T-helper 17 cell (primary cell): ENCODE measurements at regions not wholly inside any gene's neighbourhood (a gene's known extent, or its start where the extent isn't known, plus 50 kb on each side); places are given as distances from the start of the nearest gene placed in this dataset.

Experiments used
- ATAC-seq: fragments of 150-1000 bp; cut with Tn5 transposase; 2 replicates; pipeline ENCODE4 v1.10.0; 2021; ENCODE audit warnings: mild to moderate bottlenecking, moderate library complexity
- DNase-seq, 3 donors: peaks; one replicate each; pipeline versions ENCODE4 v3.0.0 to v3.0.0-alpha.2; 2020 to 2021
- H3K9me3 ChIP-seq: one replicate; pipeline ENCODE4 v1.7.0; 2013; ENCODE audit warnings: low read length, mild to moderate bottlenecking; ENCODE audit not compliant: control insufficient read depth, poor library complexity, severe bottlenecking
- H3K27ac Mint-ChIP-seq: one replicate; pipeline ENCODE4 v1.8.0; 2022; ENCODE audit warnings: mild to moderate bottlenecking, moderate library complexity, mixed read lengths
- H3K27me3 Mint-ChIP-seq: one replicate; pipeline ENCODE4 v1.8.0; 2022; ENCODE audit warnings: mixed read lengths
- H3K36me3 Mint-ChIP-seq: one replicate; pipeline ENCODE4 v1.8.0; 2022; ENCODE audit warnings: low read depth, mixed read lengths
- H3K4me1 Mint-ChIP-seq: one replicate; pipeline ENCODE4 v1.8.0; 2022; ENCODE audit warnings: mild to moderate bottlenecking, mixed read lengths
- H3K4me3 Mint-ChIP-seq: one replicate; pipeline ENCODE4 v1.8.0; 2022; ENCODE audit warnings: mild to moderate bottlenecking, moderate library complexity, mixed read lengths

- no peaks in the 10 kb centered on the region for H3K9me3 ChIP-seq
- Mint-ChIP-seq H3K27me3 (no peaks in the 10 kb centered on the region), H3K4me3 (no peak overlapping the region), H3K27ac (no peak overlapping the region), H3K4me1 (no peaks in the 10 kb centered on the region), H3K36me3 (no peaks in the 10 kb centered on the region)
- DNase-seq (no peak), ATAC-seq (no peak)
These were observed 380.7 kb upstream of the KIRREL3 start for GRCh38 chr11:127381247-127381646.

GRCh38 chr11:127379686-127380085, 379.1 kb upstream of the KIRREL3 start:
- no peaks in the 10 kb centered on the region for H3K27me3 Mint-ChIP-seq
- no peaks in the 10 kb centered on the region for H3K36me3 Mint-ChIP-seq
- no peak for ATAC-seq
- H3K9me3 ChIP-seq, result no peaks in the 10 kb centered on the region
- no peaks in the 10 kb centered on the region for H3K4me1 Mint-ChIP-seq
- no peak overlapping the region for H3K27ac Mint-ChIP-seq
- H3K4me3 Mint-ChIP-seq, result no peak overlapping the region
- no peak for DNase-seq

- Mint-ChIP-seq H3K36me3 (no peaks in the 10 kb centered on the region), H3K27me3 (no peaks in the 10 kb centered on the region), H3K27ac (no peak overlapping the region), H3K4me1 (no peaks in the 10 kb centered on the region), H3K4me3 (no peak overlapping the region)
- H3K9me3 ChIP-seq, result no peaks in the 10 kb centered on the region
- ATAC-seq, result no peak
- DNase-seq, result no peak
These were observed 375.7 kb upstream of the KIRREL3 start for GRCh38 chr11:127376301-127376700.

- H3K4me3 Mint-ChIP-seq, result no peak overlapping the region
- H3K36me3 Mint-ChIP-seq, result no peaks in the 10 kb centered on the region
- DNase-seq (no peak), ATAC-seq (no peak)
- H3K9me3 ChIP-seq, result no peaks in the 10 kb centered on the region
- no peaks in the 10 kb centered on the region for H3K4me1 Mint-ChIP-seq
- H3K27ac Mint-ChIP-seq, result no peak overlapping the region
- no peaks in the 10 kb centered on the region for H3K27me3 Mint-ChIP-seq
These were observed 368.8 kb upstream of the KIRREL3 start for GRCh38 chr11:127369356-127369755.

- Mint-ChIP-seq H3K4me1 (no peaks in the 10 kb centered on the region), H3K4me3 (no peak overlapping the region), H3K27ac (no peak overlapping the region), H3K36me3 (no peaks in the 10 kb centered on the region), H3K27me3 (peaks cover 5% of the 10 kb centered on the region)
- H3K9me3 ChIP-seq, result no peaks in the 10 kb centered on the region
- DNase-seq, result no peak
- no peak for ATAC-seq
These were observed 362.3 kb upstream of the KIRREL3 start for GRCh38 chr11:127362754-127363308.

GRCh38 chr11:127358160-127358559, 357.6 kb upstream of the KIRREL3 start:
- Mint-ChIP-seq H3K4me1 (no peaks in the 10 kb centered on the region), H3K27me3 (peaks cover 5% of the 10 kb centered on the region), H3K27ac (no peak overlapping the region), H3K36me3 (no peaks in the 10 kb centered on the region), H3K4me3 (no peak overlapping the region)
- ATAC-seq (no peak), DNase-seq (no peak)
- H3K9me3 ChIP-seq, result no peaks in the 10 kb centered on the region

GRCh38 chr11:127350476-127350875, 349.9 kb upstream of the KIRREL3 start:
- no peaks in the 10 kb centered on the region for H3K9me3 ChIP-seq
- Mint-ChIP-seq H3K27ac (no peak overlapping the region), H3K4me3 (no peak overlapping the region), H3K27me3 (peaks cover 18% of the 10 kb centered on the region), H3K4me1 (no peaks in the 10 kb centered on the region), H3K36me3 (no peaks in the 10 kb centered on the region)
- no peak for DNase-seq
- ATAC-seq, result no peak

GRCh38 chr11:127345819-127346459, 345.4 kb upstream of the KIRREL3 start:
- ATAC-seq (no peak), DNase-seq (no peak)
- no peaks in the 10 kb centered on the region for H3K9me3 ChIP-seq
- no peak overlapping the region for H3K27ac Mint-ChIP-seq
- H3K27me3 Mint-ChIP-seq, result peaks cover 25% of the 10 kb centered on the region
- H3K4me3 Mint-ChIP-seq, result no peak overlapping the region
- H3K4me1 Mint-ChIP-seq, result no peaks in the 10 kb centered on the region
- H3K36me3 Mint-ChIP-seq, result no peaks in the 10 kb centered on the region

GRCh38 chr11:127340438-127340837, 339.9 kb upstream of the KIRREL3 start:
- Mint-ChIP-seq H3K27me3 (peaks cover 6% of the 10 kb centered on the region), H3K27ac (no peak overlapping the region), H3K4me1 (no peaks in the 10 kb centered on the region), H3K36me3 (no peaks in the 10 kb centered on the region), H3K4me3 (no peak overlapping the region)
- no peaks in the 10 kb centered on the region for H3K9me3 ChIP-seq
- DNase-seq, result no peak
- no peak for ATAC-seq

- Mint-ChIP-seq H3K27me3 (no peaks in the 10 kb centered on the region), H3K4me1 (no peaks in the 10 kb centered on the region), H3K36me3 (no peaks in the 10 kb centered on the region), H3K4me3 (no peak overlapping the region), H3K27ac (no peak overlapping the region)
- DNase-seq (no peak), ATAC-seq (no peak)
- no peaks in the 10 kb centered on the region for H3K9me3 ChIP-seq
These were observed 338.8 kb upstream of the KIRREL3 start for GRCh38 chr11:127339376-127339775.

- Mint-ChIP-seq H3K27ac (no peak overlapping the region), H3K36me3 (no peaks in the 10 kb centered on the region), H3K4me1 (no peaks in the 10 kb centered on the region), H3K4me3 (no peak overlapping the region), H3K27me3 (no peaks in the 10 kb centered on the region)
- ATAC-seq, result no peak
- no peak for DNase-seq
- H3K9me3 ChIP-seq, result no peaks in the 10 kb centered on the region
These were observed 338.1 kb upstream of the KIRREL3 start for GRCh38 chr11:127338380-127339259.

GRCh38 chr11:127334466-127334865, 333.9 kb upstream of the KIRREL3 start:
- Mint-ChIP-seq H3K4me1 (no peaks in the 10 kb centered on the region), H3K27me3 (no peaks in the 10 kb centered on the region), H3K27ac (no peak overlapping the region), H3K4me3 (no peak overlapping the region), H3K36me3 (no peaks in the 10 kb centered on the region)
- ATAC-seq (no peak), DNase-seq (no peak)
- H3K9me3 ChIP-seq, result peaks cover 2% of the 10 kb centered on the region

- H3K4me1 Mint-ChIP-seq, result no peaks in the 10 kb centered on the region
- no peak overlapping the region for H3K4me3 Mint-ChIP-seq
- H3K36me3 Mint-ChIP-seq, result no peaks in the 10 kb centered on the region
- no peak overlapping the region for H3K27ac Mint-ChIP-seq
- ATAC-seq, result no peak
- H3K27me3 Mint-ChIP-seq, result no peaks in the 10 kb centered on the region
- no peak for DNase-seq
- H3K9me3 ChIP-seq, result peaks cover 2% of the 10 kb centered on the region
These were observed 332.3 kb upstream of the KIRREL3 start for GRCh38 chr11:127332896-127333295.
